H1 (cell line): ENCODE measurements at regions not wholly inside any gene's neighbourhood (a gene's known extent, or its start where the extent isn't known, plus 50 kb on each side); places are given as distances from the start of the nearest gene placed in this dataset.

Experiments used
- CTCF ChIA-PET: fragments of 300-600 bp; sonication (Branson Sonifier 250); formaldehyde crosslinking; loops from one replicate; lab custom pipeline; 2021; ENCODE audit not compliant: partially characterized antibody; lab: Charles Lee
- POLR2A ChIA-PET: fragments of 300-600 bp; sonication (Branson Sonifier 250); formaldehyde crosslinking; loops from one replicate; lab custom pipeline; 2021; ENCODE audit warnings: inconsistent platforms; ENCODE audit not compliant: partially characterized antibody; lab: Charles Lee
- DNase-seq, 2 experiments: peaks; one replicate each; pipeline versions ENCODE4 v3.0.0 to v3.0.0-alpha.2; 2010 to 2022; ENCODE audit warnings: low spot score in 2 of 2, low read depth in 1 of 2, mixed read lengths in 1 of 2
- FAIRE-seq: peaks from 2 replicates; lab custom pipeline; 2011; peaks lifted over from hg19 to GRCh38; lab: Jason Lieb, UNC
- H2AFZ ChIP-seq: 2 replicates; pipeline ENCODE4 v1.8.1; 2012; ENCODE audit warnings: low read length, inconsistent platforms
- H2AK5ac ChIP-seq: 2 replicates; pipeline ENCODE4 v1.6.1; 2013; ENCODE audit warnings: low read depth, low read length
- H2BK120ac ChIP-seq: replicated peaks from 2 replicates; pipeline ENCODE3; 2013; ENCODE audit warnings: low read depth, low read length, inconsistent platforms
- H2BK12ac ChIP-seq: 2 replicates; pipeline ENCODE4 v1.6.1; 2013; ENCODE audit warnings: low read depth, low read length
- H2BK15ac ChIP-seq: 2 replicates; pipeline ENCODE4 v1.6.1; 2013; ENCODE audit warnings: low read length
- H2BK20ac ChIP-seq: 2 replicates; pipeline ENCODE4 v1.6.1; 2013; ENCODE audit warnings: low read length
- H2BK5ac ChIP-seq: 2 replicates; pipeline ENCODE4 v1.6.1; 2013; ENCODE audit warnings: low read depth, low read length
- H3K14ac ChIP-seq: 2 replicates; pipeline ENCODE4 v1.6.1; 2013; ENCODE audit warnings: inconsistent platforms; ENCODE audit not compliant: insufficient read length
- H3K18ac ChIP-seq: 2 replicates; pipeline ENCODE4 v1.6.1; 2013; ENCODE audit warnings: low read length; ENCODE audit errors: extremely low read depth
- H3K23ac ChIP-seq: 2 replicates; pipeline ENCODE4 v1.6.1; 2013; ENCODE audit warnings: inconsistent platforms; ENCODE audit not compliant: insufficient read length
- H3K23me2 ChIP-seq: 2 replicates; pipeline ENCODE4 v1.6.1; 2013; ENCODE audit warnings: low read depth, low read length
- H3K27ac ChIP-seq: 2 replicates; pipeline ENCODE4 v1.6.1; 2011; ENCODE audit warnings: low read depth, low read length, inconsistent platforms
- H3K27me3 ChIP-seq, 4 experiments: replicated peaks in 1 of 4; 1 replicate in 1 of 4; 2 replicates in 3 of 4; pipeline versions ENCODE4 v1.6.1 to v1.8.1; 2011 to 2013; ENCODE audit warnings: low read length in 3 of 4, mild to moderate bottlenecking in 3 of 4, inconsistent platforms in 2 of 4, mixed read lengths in 2 of 4, moderate library complexity in 1 of 4; ENCODE audit not compliant: control insufficient read depth in 3 of 4, insufficient read depth in 3 of 4; ENCODE audit errors: extremely low read depth in 1 of 4
- H3K36me3 ChIP-seq, 4 experiments: 2 replicates each; pipeline versions ENCODE4 v1.6.1 to v1.8.1; 2011 to 2013; ENCODE audit warnings: mild to moderate bottlenecking in 4 of 4, low read length in 3 of 4, moderate library complexity in 2 of 4, control low read depth in 1 of 4, inconsistent platforms in 1 of 4; ENCODE audit not compliant: insufficient read depth in 4 of 4, control insufficient read depth in 2 of 4
- H3K4ac ChIP-seq: replicated peaks from 2 replicates; pipeline ENCODE3; 2013; ENCODE audit warnings: low read length, low read depth, mixed read lengths, inconsistent platforms; ENCODE audit not compliant: insufficient read length
- H3K4me1 ChIP-seq, 4 experiments: replicated peaks in 1 of 4; 1 replicate in 1 of 4; 2 replicates in 3 of 4; pipeline versions ENCODE4 v1.6.1 to v1.8.1; 2011 to 2013; ENCODE audit warnings: low read length in 3 of 4, inconsistent platforms in 2 of 4, mixed read lengths in 1 of 4; ENCODE audit not compliant: insufficient read depth in 4 of 4, control insufficient read depth in 3 of 4
- H3K4me2 ChIP-seq, 2 experiments: 2 replicates each; pipeline versions ENCODE4 v1.6.1 to v1.8.1; 2011 to 2013; ENCODE audit warnings: low read depth in 2 of 2, low read length in 2 of 2, control low read depth in 1 of 2, inconsistent platforms in 1 of 2, mild to moderate bottlenecking in 1 of 2; ENCODE audit not compliant: insufficient read depth in 1 of 2
- H3K4me3 ChIP-seq, 4 experiments: fragments of 200-600, 300-600 bp in 1 of 4; sonication (generic), shearing (Covaris generic), sonication (Bioruptor Twin) in 1 of 4; 2 replicates each; pipeline versions ENCODE4 v1.5.1 to v1.8.1; 2011 to 2016; ENCODE audit warnings: low read length in 4 of 4, low read depth in 3 of 4, control low read depth in 2 of 4, inconsistent platforms in 2 of 4, mild to moderate bottlenecking in 2 of 4, mixed read lengths in 1 of 4, moderate library complexity in 1 of 4; ENCODE audit not compliant: insufficient read depth in 2 of 4; ENCODE audit errors: extremely low read depth in 1 of 4
- H3K56ac ChIP-seq: replicated peaks from 2 replicates; pipeline ENCODE3; 2013; ENCODE audit warnings: low read depth, mild to moderate bottlenecking, mixed read lengths, low read length, inconsistent platforms; ENCODE audit not compliant: insufficient read length
- H3K79me1 ChIP-seq: 2 replicates; pipeline ENCODE4 v1.6.1; 2013; ENCODE audit warnings: low read depth, low read length, control low read depth
- H3K79me2 ChIP-seq, 2 experiments: 2 replicates each; pipeline versions ENCODE4 v1.6.1 to v1.8.1; 2012 to 2013; ENCODE audit warnings: low read length in 2 of 2, mild to moderate bottlenecking in 2 of 2, inconsistent platforms in 1 of 2; ENCODE audit not compliant: insufficient read depth in 2 of 2, control insufficient read depth in 1 of 2
- H3K9ac ChIP-seq, 4 experiments: replicated peaks in 1 of 4; 1 replicate in 1 of 4; 2 replicates in 3 of 4; pipeline versions ENCODE4 v1.6.1 to v1.8.1; 2011 to 2013; ENCODE audit warnings: low read depth in 3 of 4, low read length in 3 of 4, control low read depth in 2 of 4, mild to moderate bottlenecking in 2 of 4, moderate library complexity in 2 of 4, inconsistent platforms in 1 of 4; ENCODE audit errors: extremely low read depth in 1 of 4
- H3K9me3 ChIP-seq, 2 experiments: 2 replicates each; pipeline versions ENCODE4 v1.6.1 to v1.8.1; 2012 to 2013; ENCODE audit warnings: mild to moderate bottlenecking in 2 of 2, moderate library complexity in 2 of 2, control low read depth in 1 of 2, inconsistent platforms in 1 of 2, low read depth in 1 of 2, low read length in 1 of 2, mixed read lengths in 1 of 2; ENCODE audit not compliant: insufficient read depth in 2 of 2
- H4K20me1 ChIP-seq, 2 experiments: replicated peaks in 1 of 2; 2 replicates each; pipeline versions ENCODE3 to v1.8.1; 2011 to 2013; ENCODE audit warnings: inconsistent platforms in 2 of 2, low read length in 2 of 2, mild to moderate bottlenecking in 1 of 2; ENCODE audit not compliant: insufficient read depth in 2 of 2, control insufficient read depth in 1 of 2
- H4K5ac ChIP-seq: 2 replicates; pipeline ENCODE4 v1.6.1; 2013; ENCODE audit warnings: low read length, low read depth, mixed read lengths, inconsistent platforms; ENCODE audit not compliant: insufficient read length
- H4K8ac ChIP-seq: 2 replicates; pipeline ENCODE4 v1.8.0; 2013; ENCODE audit warnings: mild to moderate bottlenecking, moderate library complexity, low read length, inconsistent platforms; ENCODE audit not compliant: insufficient read depth; ENCODE audit errors: extremely low read depth
- H4K91ac ChIP-seq: replicated peaks from 2 replicates; pipeline ENCODE3; 2013; ENCODE audit warnings: low read length, mixed read lengths, inconsistent platforms; ENCODE audit not compliant: insufficient read length
- ATF2 ChIP-seq: IDR thresholded peaks from 2 replicates; pipeline ENCODE4 v1.6.1; 2012; ENCODE audit warnings: low read length, inconsistent platforms
- CTCF ChIP-seq, 3 experiments: IDR thresholded peaks; 1 replicate in 2 of 3; 2 replicates in 1 of 3; pipeline versions ENCODE4 v1.5.1 to v1.6.1; 2011; ENCODE audit warnings: low read length in 3 of 3, mild to moderate bottlenecking in 3 of 3, inconsistent platforms in 2 of 3, low read depth in 1 of 3, moderate library complexity in 1 of 3; ENCODE audit not compliant: insufficient read depth in 1 of 3; ENCODE audit errors: control extremely low read depth in 1 of 3
- HDAC2 ChIP-seq, 2 experiments: fragments of 300-600 bp in 1 of 2; sonication (generic) in 1 of 2; IDR thresholded peaks; 2 replicates each; pipeline ENCODE4 v1.6.1; 2011 to 2012; ENCODE audit warnings: low read depth in 2 of 2, low read length in 2 of 2, mild to moderate bottlenecking in 2 of 2, moderate library complexity in 2 of 2, borderline replicate concordance in 1 of 2, inconsistent platforms in 1 of 2
- MAFK ChIP-seq: IDR thresholded peaks from 2 replicates; pipeline ENCODE4 v1.6.1; 2012; ENCODE audit warnings: low read depth, mild to moderate bottlenecking, improper control_type of control experiment, low read length
- RBBP5 ChIP-seq: IDR thresholded peaks from 2 replicates; pipeline ENCODE4 v1.7.1; 2012; ENCODE audit warnings: low read depth, mild to moderate bottlenecking, inconsistent platforms, low read length, moderate library complexity, borderline replicate concordance
- RFX5 ChIP-seq: IDR thresholded peaks from 2 replicates; pipeline ENCODE4 v1.6.1; 2011; ENCODE audit warnings: low read depth, low read length, improper control_type of control experiment, borderline replicate concordance
- SIRT6 ChIP-seq: IDR thresholded peaks from one replicate; pipeline ENCODE4 v1.7.1; 2012; ENCODE audit warnings: low read length, inconsistent platforms
- SP4 ChIP-seq: IDR thresholded peaks from 2 replicates; pipeline ENCODE4 v1.6.1; 2012; ENCODE audit warnings: low read length, inconsistent platforms
- WGBS, 2 experiments: shearing (Covaris generic) in 1 of 2; methylation state at CpG; one replicate each; pipeline versions ENCODE4 v1.1.6 to v1.1.7; 2013 to 2015; ENCODE audit warnings: low lambda C conversion rate in 2 of 2, mixed read lengths in 2 of 2, inconsistent platforms in 1 of 2, low coverage in 1 of 2, missing lambda C conversion rate in 1 of 2; ENCODE audit not compliant: insufficient replicate concordance in 2 of 2, insufficient coverage in 1 of 2, insufficient read length in 1 of 2; ENCODE audit errors: extremely low coverage in 1 of 2, missing lambda C conversion rate in 1 of 2; 5-methylcytosine and 5-hydroxymethylcytosine counted together

GRCh38 chrX:131944936-131945902, 77.9 kb upstream of the STK26 start:
- no peak overlapping the region for H3K4me3 ChIP-seq
- ChIA-PET POLR2A (no interaction called here), CTCF (no interaction called here)
- H3K27me3 ChIP-seq: no peaks in the 10 kb centered on the region
- DNase-seq: no peak
- H3K23me2 ChIP-seq: no peaks in the 10 kb centered on the region
- 78% methylated on average over 7 of the region's 7 CpGs; no CpG with 5 or more reads in 1 of the 2 experiments for WGBS, 2 experiments
- H3K4me1 ChIP-seq: no peaks in the 10 kb centered on the region
- no peak for FAIRE-seq
- no peak overlapping the region for H3K27ac ChIP-seq
- H2BK12ac ChIP-seq: no peak overlapping the region
- H2BK5ac ChIP-seq: no peak overlapping the region
- H3K9ac ChIP-seq: no peak overlapping the region
- no peak overlapping the region for H3K4ac ChIP-seq
- no peaks in the 10 kb centered on the region for H3K79me1 ChIP-seq
- no peak overlapping the region for H4K5ac ChIP-seq
- H2BK15ac ChIP-seq: no peak overlapping the region
- no peak overlapping the region for H3K23ac ChIP-seq
- H2BK120ac ChIP-seq: no peak overlapping the region
- H3K4me2 ChIP-seq: no peak overlapping the region
- no peak overlapping the region for H3K14ac ChIP-seq
- no peaks in the 10 kb centered on the region for H3K79me2 ChIP-seq
- H4K91ac ChIP-seq: no peak overlapping the region
- H3K9me3 ChIP-seq: no peaks in the 10 kb centered on the region
- no peak overlapping the region for H2AFZ ChIP-seq
- H3K36me3 ChIP-seq: no peaks in the 10 kb centered on the region
- H4K20me1 ChIP-seq: no peaks in the 10 kb centered on the region
- no peak overlapping the region for H3K56ac ChIP-seq
- no peak overlapping the region for H2AK5ac ChIP-seq
- H2BK20ac ChIP-seq: no peak overlapping the region
- no peak overlapping the region for H4K8ac ChIP-seq
- no peak overlapping the region for H3K18ac ChIP-seq
- TF ChIP-seq ATF2 (no peak), SIRT6 (no peak), RBBP5 (no peak), HDAC2 (IDR thresholded peaks at IDR 0.05; ENCODE audit: borderline replicate concordance in 1 of 2, low read depth in 2 of 2, low read length in 2 of 2) (no peak), MAFK (no peak), SP4 (no peak), RFX5 (no peak), CTCF (IDR thresholded peaks at IDR 0.05; ENCODE audit: control extremely low read depth in 1 of 3, insufficient read depth in 1 of 3, low read depth in 1 of 3, low read length in 3 of 3) (no peak)
